ENCODE measurements at regions not wholly inside any gene's neighbourhood (a gene's known extent, or its start where the extent isn't known, plus 50 kb on each side); places are given as distances from the start of the nearest gene placed in this dataset.

DNA sequence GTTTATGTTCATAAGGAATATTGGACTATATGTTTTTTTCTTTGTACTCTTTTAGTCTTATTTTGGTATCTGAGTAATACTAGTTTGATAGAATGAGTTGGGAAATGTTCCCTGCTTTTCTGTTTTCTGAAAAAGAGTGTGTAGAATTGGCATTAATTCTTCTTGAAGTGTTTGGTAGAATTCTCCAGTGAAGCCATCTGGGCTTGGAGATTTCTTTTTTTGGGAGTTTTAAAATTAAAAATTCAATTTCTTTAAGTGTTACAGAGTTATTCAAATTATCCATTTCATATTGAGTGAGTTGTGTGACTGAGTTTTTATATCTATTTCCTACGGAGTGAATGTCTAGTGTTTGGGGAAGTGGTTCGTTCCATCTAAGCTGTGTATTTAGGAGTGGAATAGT, 80.6 kb upstream of the HS6ST1 start:
- H3K27ac ChIP-seq = no peak overlapping the region
- TF ChIP-seq, protein P1, sequence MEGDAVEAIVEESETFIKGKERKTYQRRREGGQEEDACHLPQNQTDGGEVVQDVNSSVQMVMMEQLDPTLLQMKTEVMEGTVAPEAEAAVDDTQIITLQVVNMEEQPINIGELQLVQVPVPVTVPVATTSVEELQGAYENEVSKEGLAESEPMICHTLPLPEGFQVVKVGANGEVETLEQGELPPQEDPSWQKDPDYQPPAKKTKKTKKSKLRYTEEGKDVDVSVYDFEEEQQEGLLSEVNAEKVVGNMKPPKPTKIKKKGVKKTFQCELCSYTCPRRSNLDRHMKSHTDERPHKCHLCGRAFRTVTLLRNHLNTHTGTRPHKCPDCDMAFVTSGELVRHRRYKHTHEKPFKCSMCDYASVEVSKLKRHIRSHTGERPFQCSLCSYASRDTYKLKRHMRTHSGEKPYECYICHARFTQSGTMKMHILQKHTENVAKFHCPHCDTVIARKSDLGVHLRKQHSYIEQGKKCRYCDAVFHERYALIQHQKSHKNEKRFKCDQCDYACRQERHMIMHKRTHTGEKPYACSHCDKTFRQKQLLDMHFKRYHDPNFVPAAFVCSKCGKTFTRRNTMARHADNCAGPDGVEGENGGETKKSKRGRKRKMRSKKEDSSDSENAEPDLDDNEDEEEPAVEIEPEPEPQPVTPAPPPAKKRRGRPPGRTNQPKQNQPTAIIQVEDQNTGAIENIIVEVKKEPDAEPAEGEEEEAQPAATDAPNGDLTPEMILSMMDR (conservative IDR thresholded peaks at IDR 0.05) = no peak

DNA sequence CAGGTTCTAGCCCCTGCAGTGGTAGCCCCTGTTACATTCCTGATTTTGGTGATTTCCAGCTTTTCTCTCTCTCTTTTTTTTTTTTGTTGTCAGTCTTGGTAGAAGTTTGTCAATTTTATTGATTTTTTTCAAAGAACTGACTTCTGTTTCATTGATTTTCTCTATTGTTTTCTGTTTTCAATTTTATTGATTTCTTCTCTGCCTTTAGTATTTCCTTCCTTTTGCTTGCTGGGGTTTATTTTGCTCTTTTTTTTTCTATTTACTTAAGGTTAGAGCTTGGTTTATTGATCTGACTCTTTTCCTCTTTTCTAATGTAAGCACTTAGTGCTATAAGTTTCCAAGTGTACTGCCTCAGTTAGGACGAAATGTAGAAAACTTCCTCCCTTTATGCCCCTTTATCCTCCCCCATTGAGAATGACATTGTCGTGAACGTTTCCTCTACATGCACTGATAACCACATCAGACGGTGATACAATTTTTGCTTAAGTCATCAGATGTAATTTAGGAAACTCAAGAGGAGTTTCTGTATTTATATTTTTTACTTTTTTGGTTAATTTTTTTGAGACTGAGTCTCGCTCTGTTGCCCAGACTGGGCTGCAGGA, 81.1 kb upstream of the HS6ST1 start:
- TF ChIP-seq, protein P1 (conservative IDR thresholded peaks at IDR 0.05) = no peak
- H3K27ac ChIP-seq = no peak overlapping the region

DNA sequence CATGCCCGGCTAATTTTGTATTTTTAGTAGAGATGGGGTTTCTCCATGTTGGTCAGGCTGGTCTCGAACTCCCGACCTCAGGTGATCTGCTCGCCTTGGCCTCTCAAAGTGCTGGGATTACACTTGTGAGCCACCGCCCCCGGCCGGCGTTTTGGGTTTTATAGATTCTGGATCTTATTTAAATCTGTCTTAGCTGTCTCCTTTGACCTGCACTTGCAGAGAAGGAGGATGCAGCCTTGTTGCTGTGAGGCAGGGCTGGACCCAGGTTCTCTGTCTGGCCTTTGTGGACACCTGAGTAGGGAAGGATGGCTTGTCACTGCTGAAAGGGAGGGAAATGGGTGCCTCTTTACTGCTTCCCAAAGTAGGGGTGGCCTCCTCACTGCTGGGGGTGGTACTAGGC, 83.0 kb upstream of the HS6ST1 start:
- TF ChIP-seq, protein P1 (conservative IDR thresholded peaks at IDR 0.05) = no peak
- no peak overlapping the region for H3K27ac ChIP-seq

DNA sequence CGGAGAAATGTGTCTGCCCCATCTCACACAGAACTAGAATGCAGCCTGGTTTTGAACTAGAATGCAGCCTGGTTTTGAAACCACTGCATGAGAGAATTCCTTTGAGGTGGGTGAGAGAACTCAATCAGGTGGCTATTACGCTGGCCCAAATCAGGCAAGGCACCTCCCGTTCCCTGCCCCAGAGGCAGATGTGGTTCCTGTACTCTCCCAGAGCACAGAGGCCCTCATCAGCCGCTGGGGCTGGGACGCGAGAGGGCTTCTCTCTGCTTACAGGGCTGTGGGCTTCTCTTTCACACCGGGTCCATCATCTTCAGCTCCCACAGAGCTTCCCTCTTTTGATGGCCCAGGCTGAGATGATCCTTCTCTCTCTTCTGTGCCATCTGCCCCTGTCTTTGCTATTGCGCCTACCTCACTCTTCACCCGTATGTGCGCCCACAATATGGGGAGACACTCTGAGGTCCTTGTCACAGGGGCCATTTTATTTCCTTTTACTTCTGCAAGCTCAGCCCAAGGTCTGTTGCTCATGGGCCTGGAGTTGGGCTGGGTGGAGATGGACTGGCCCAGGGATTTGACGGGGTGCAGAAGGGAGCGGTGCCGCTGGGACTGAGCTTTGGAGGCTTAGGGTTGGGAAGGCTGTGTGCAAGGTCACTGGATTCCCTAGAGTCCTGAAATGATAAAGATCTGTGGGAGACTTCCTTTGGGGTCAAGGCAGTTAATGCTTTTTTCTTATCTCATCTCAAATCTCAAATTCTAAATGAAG, 84.4 kb upstream of the HS6ST1 start:
- TF ChIP-seq, protein P1 (conservative IDR thresholded peaks at IDR 0.05) = no peak

GRCh38 chr2:128403814-128404708, 85.4 kb upstream of the HS6ST1 start:
- TF ChIP-seq, protein P1 (conservative IDR thresholded peaks at IDR 0.05) = no peak
- no peak overlapping the region for H3K27ac ChIP-seq

More for the DNA sequence above, 84.4 kb upstream of the HS6ST1 start:
- H3K27ac ChIP-seq = no peak overlapping the region

GRCh38 chr2:128404709-128405466, 86.2 kb upstream of the HS6ST1 start:
- H3K27ac ChIP-seq = no peak overlapping the region
- TF ChIP-seq, protein P1 (conservative IDR thresholded peaks at IDR 0.05) = no peak

All from VCaP (cell line).